ENCODE measurements at regions not wholly inside any gene's neighbourhood (a gene's known extent, or its start where the extent isn't known, plus 50 kb on each side); places are given as distances from the start of the nearest gene placed in this dataset.

- no peak for TF ChIP-seq REST (IDR thresholded peaks at IDR 0.05; ENCODE audit: low read depth, low read length)
- TF ChIP-seq MYC (IDR thresholded peaks at IDR 0.05; ENCODE audit: insufficient read depth, insufficient read length, insufficient replicate concordance, low read length, severe bottlenecking): no peak
- no peak for TF ChIP-seq CTCF (IDR thresholded peaks at IDR 0.05 in 2 of 3, conservative IDR thresholded peaks at IDR 0.05 in 1 of 3; ENCODE audit: control insufficient read depth in 2 of 3, extremely low read depth in 1 of 3, insufficient read depth in 1 of 3, low read depth in 3 of 3, low read length in 3 of 3)
- TF ChIP-seq POLR2AphosphoS2 (IDR thresholded peaks at IDR 0.05; ENCODE audit: low read depth, low read length): no peak
- no peak for TF ChIP-seq EZH2 (IDR thresholded peaks at IDR 0.05; ENCODE audit: borderline replicate concordance, control insufficient read depth, low read depth, low read length)
- no peak for TF ChIP-seq POLR2A (IDR thresholded peaks at IDR 0.05; ENCODE audit: low read depth, low read length)
These were observed 478.6 kb downstream of the MATN1 start for GRCh38 chr1:30244801-30245200.
